Ishikawa (cell line): ENCODE measurements at regions not wholly inside any gene's neighbourhood (a gene's known extent, or its start where the extent isn't known, plus 50 kb on each side); places are given as distances from the start of the nearest gene placed in this dataset.

Experiments used
- CREB1 ChIP-seq: IDR thresholded peaks from 2 replicates; pipeline ENCODE4 v1.6.1; 2012; ENCODE audit warnings: low read depth
- EGR1 ChIP-seq: IDR thresholded peaks from 2 replicates; pipeline ENCODE4 v1.6.1; 2012
- EP300 ChIP-seq: IDR thresholded peaks from 2 replicates; pipeline ENCODE4 v1.6.1; 2012; ENCODE audit warnings: borderline replicate concordance
- RAD21 ChIP-seq: IDR thresholded peaks from 2 replicates; pipeline ENCODE4 v1.6.1; 2012; ENCODE audit warnings: low read depth
- REST ChIP-seq: IDR thresholded peaks from 2 replicates; pipeline ENCODE4 v1.6.1; 2012; ENCODE audit warnings: low read depth, mild to moderate bottlenecking
- TAF1 ChIP-seq: IDR thresholded peaks from 2 replicates; pipeline ENCODE4 v1.6.1; 2012; ENCODE audit warnings: low read depth, mild to moderate bottlenecking
- YY1 ChIP-seq: IDR thresholded peaks from 2 replicates; pipeline ENCODE4 v1.6.1; 2012; ENCODE audit warnings: low read depth
- TF ChIP-seq, protein P1 (sequence below): IDR thresholded peaks from 2 replicates; pipeline ENCODE4 v1.6.1; 2012

- TF ChIP-seq EP300, result no peak
- TF ChIP-seq, protein P1, sequence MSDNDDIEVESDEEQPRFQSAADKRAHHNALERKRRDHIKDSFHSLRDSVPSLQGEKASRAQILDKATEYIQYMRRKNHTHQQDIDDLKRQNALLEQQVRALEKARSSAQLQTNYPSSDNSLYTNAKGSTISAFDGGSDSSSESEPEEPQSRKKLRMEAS, result no peak
- no peak for TF ChIP-seq YY1
- TF ChIP-seq TAF1, result no peak
- no peak for TF ChIP-seq CREB1
- no peak for TF ChIP-seq EGR1
- TF ChIP-seq RAD21, result no peak
- no peak for TF ChIP-seq REST
Measured at GRCh38 chr5:51060953-51061352, 322.3 kb upstream of the ISL1 start.
